Colonic mucosa (tissue), 4 donors: ENCODE measurements at regions not wholly inside any gene's neighbourhood (a gene's known extent, or its start where the extent isn't known, plus 50 kb on each side); places are given as distances from the start of the nearest gene placed in this dataset.
A peak's percentile ranks its signal among the peaks of the same experiment; 100 is the strongest.

Experiments used
- DNase-seq: peaks from one replicate; pipeline ENCODE4 v3.0.0-alpha.2; 2020
- H3K27ac ChIP-seq: fragments of 200-600 bp; one replicate; pipeline ENCODE4 v1.8.0; 2021
- H3K27me3 ChIP-seq: fragments of 200-600 bp; one replicate; pipeline ENCODE4 v1.8.0; 2021
- H3K36me3 ChIP-seq: fragments of 200-600 bp; one replicate; pipeline ENCODE4 v1.8.0; 2021
- H3K4me1 ChIP-seq: fragments of 200-600 bp; one replicate; pipeline ENCODE4 v1.8.0; 2021; ENCODE audit warnings: mild to moderate bottlenecking
- H3K4me3 ChIP-seq: fragments of 200-600 bp; one replicate; pipeline ENCODE4 v1.8.0; 2021
- H3K9ac ChIP-seq, 2 donors: one replicate each; pipeline ENCODE4 v1.7.0; 2013; ENCODE audit warnings: control low read depth in 2 of 2, low read depth in 2 of 2, low read length in 2 of 2
- H3K9me3 ChIP-seq: fragments of 200-600 bp; one replicate; pipeline ENCODE4 v1.8.0; 2021
- intact Hi-C: fragments of 100-400 bp; cut with DNase I; formaldehyde crosslinking; loops from one replicate; pipeline ENCODE4 v1.14.1; 2022
- TF ChIP-seq, protein P1 (sequence below): fragments of 200-600 bp; IDR thresholded peaks from one replicate; pipeline ENCODE4 v1.8.0; 2022; ENCODE audit warnings: antibody characterized with exemption, mild to moderate bottlenecking
- donor health status: healthy.
- donor health status: DM: no; HTN: no; CAD: no.
- donor health status: DM: no; HTN: no; CAD: no.

DNA sequence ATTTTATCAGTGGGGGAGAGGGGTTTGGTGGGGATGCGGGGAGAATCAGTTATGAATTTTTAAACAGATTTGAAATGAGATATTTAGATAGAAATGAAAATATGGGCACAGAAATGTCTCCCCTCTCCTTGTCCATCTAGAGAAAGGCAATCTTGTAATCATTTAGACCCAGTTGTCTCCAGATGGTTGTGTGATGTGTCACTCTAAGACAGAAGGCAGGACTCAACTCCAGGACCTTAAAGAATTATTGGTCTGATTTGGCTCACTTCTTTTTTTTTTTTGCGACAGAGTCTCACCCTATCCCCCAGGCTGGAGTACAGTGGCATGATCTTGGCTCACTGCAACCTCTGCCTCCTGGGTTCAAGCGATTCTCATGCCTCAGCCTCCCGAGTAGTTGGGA, 77.2 kb downstream of the EOMES start:
- Histone ChIP-seq H3K27me3 (no peaks in the 10 kb centered on the region), H3K36me3 (no peaks in the 10 kb centered on the region), H3K4me1 (no peaks in the 10 kb centered on the region), H3K27ac (no peak overlapping the region), H3K4me3 (no peak overlapping the region), H3K9me3 (no peaks in the 10 kb centered on the region), H3K9ac (no peak overlapping the region)
- DNase-seq = no peak
- TF ChIP-seq, protein P1, sequence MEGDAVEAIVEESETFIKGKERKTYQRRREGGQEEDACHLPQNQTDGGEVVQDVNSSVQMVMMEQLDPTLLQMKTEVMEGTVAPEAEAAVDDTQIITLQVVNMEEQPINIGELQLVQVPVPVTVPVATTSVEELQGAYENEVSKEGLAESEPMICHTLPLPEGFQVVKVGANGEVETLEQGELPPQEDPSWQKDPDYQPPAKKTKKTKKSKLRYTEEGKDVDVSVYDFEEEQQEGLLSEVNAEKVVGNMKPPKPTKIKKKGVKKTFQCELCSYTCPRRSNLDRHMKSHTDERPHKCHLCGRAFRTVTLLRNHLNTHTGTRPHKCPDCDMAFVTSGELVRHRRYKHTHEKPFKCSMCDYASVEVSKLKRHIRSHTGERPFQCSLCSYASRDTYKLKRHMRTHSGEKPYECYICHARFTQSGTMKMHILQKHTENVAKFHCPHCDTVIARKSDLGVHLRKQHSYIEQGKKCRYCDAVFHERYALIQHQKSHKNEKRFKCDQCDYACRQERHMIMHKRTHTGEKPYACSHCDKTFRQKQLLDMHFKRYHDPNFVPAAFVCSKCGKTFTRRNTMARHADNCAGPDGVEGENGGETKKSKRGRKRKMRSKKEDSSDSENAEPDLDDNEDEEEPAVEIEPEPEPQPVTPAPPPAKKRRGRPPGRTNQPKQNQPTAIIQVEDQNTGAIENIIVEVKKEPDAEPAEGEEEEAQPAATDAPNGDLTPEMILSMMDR = no peak
- intact Hi-C loops = no loop called here

DNA sequence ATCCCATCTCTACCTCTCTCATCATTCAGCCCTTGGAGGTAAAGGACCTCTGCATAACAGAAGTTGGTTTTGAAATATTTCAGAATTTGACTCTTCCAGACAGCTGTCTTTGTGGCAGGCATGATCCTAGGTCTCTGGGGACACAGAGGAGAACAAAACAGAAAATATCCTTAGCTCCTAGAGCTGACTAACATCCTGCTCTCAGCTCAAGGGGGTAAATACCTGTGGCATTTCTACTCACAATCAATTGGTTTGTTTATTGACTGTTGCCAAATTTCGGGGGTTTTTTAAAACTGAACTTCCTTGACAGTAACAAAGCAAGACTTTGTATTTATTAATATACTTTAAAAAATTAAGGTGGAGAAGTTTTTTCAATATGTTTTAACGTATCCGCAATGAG, 78.8 kb downstream of the EOMES start:
- Histone ChIP-seq H3K4me1 (no peaks in the 10 kb centered on the region), H3K27me3 (no peaks in the 10 kb centered on the region), H3K9me3 (no peaks in the 10 kb centered on the region), H3K9ac (no peak overlapping the region), H3K4me3 (no peak overlapping the region), H3K27ac (no peak overlapping the region), H3K36me3 (no peaks in the 10 kb centered on the region)
- TF ChIP-seq, protein P1 = no peak
- DNase-seq = no peak
- intact Hi-C loops = no loop called here

DNA sequence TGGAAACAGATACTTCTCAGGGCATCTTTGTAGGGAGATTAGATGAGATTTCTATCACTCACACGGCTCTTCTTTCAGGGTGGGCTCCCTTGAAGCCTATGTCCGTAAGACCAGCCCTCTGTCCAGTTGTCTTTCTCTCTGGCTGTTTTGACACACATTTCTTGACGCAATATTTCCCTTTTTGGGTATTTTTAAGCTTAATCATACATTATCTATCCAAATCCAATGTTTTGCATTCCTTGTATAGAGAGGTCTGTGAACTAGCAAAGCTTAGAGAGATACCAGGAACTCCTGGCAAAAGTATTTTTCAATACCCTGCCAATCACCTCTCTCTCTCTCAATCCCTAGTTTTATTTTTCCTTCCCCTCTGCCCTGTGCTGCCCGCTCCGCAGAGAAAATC, 79.3 kb downstream of the EOMES start:
- intact Hi-C loops = no loop called here
- TF ChIP-seq, protein P1 = no peak
- no peaks in the 10 kb centered on the region for H3K27me3 ChIP-seq
- no peaks in the 10 kb centered on the region for H3K36me3 ChIP-seq
- H3K9me3 ChIP-seq = no peaks in the 10 kb centered on the region
- H3K9ac ChIP-seq = peak overlapping the region in 1 of 2 donors; percentile 9
- no peak for DNase-seq
- H3K27ac ChIP-seq = no peak overlapping the region
- H3K4me3 ChIP-seq = no peak overlapping the region
- H3K4me1 ChIP-seq = no peaks in the 10 kb centered on the region

DNA sequence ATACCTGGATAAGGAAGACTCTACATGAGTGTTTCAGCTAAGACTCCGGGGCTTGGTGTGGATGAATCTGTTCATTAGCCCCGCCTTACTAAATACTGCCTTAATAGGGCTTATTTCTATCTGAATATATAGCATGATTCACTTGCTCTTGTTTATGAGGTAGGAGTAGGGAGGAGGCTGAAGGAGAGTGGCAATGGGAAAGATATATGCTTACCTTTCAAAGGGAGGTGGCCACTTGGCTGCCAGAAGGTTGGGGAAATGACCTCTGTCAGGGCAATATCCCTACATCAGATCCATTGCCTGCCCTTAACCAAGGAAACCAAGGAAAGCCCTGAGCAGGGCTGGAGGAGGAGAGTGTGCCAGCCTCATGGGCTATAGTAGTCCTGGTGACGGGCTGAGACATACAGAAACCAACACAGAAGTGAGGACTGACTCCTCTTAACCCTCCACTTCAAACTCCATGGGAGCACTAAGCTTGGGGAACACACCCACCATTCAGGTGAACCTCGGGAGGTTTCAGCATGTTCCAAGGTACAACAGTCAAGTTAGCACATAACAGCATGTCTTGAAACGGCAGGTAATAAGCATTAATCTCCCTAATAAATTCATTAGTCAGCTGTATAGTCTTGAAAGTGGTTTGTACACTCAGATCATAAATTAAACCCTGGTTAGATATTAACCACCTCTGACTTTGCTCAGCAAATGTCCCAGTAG, 80.1 kb downstream of the EOMES start:
- TF ChIP-seq, protein P1 = no peak
- Histone ChIP-seq H3K27ac (no peak overlapping the region), H3K9me3 (no peaks in the 10 kb centered on the region), H3K36me3 (no peaks in the 10 kb centered on the region), H3K4me3 (no peak overlapping the region), H3K4me1 (no peaks in the 10 kb centered on the region), H3K9ac (no peak overlapping the region), H3K27me3 (no peaks in the 10 kb centered on the region)
- no peak for DNase-seq
- intact Hi-C loops = no loop called here

DNA sequence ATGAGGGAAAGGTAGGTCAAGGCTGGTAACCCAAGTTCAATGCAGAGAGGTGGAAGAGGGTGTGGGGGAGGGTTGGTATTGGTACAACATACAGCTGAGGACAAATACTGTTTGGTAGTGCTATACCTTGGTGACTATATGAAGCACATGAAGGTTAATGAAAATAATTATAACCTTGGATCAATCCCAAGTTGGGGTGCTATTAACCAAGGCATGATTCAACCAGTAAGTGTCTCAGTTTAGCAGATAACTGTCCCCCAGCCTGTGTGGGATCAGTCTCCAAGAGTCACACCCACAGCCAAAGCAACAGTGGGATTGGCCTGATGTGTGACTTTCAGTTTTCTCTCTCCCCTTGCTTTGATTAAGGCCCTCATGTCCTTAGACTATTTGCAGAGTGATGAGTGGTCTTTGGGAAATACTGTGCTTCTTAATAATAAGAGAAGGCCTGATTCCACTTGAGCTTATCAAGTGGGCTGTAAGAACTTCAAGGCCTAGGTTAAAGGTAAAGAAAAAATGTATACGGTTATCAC, 80.8 kb downstream of the EOMES start:
- no peaks in the 10 kb centered on the region for H3K9me3 ChIP-seq
- TF ChIP-seq, protein P1 = no peak
- DNase-seq = no peak
- H3K27ac ChIP-seq = no peak overlapping the region
- H3K9ac ChIP-seq = no peak overlapping the region
- no peaks in the 10 kb centered on the region for H3K27me3 ChIP-seq
- no peak overlapping the region for H3K4me3 ChIP-seq
- H3K4me1 ChIP-seq = no peaks in the 10 kb centered on the region
- intact Hi-C loops = no loop called here
- no peaks in the 10 kb centered on the region for H3K36me3 ChIP-seq
